Kidney capillary endothelial cell (primary cell): ENCODE measurements at regions not wholly inside any gene's neighbourhood (a gene's known extent, or its start where the extent isn't known, plus 50 kb on each side); places are given as distances from the start of the nearest gene placed in this dataset.
A peak's percentile ranks its signal among the peaks of the same experiment; 100 is the strongest.
"Not testable (repeated sequence)": the region's sequence is repeated elsewhere in the genome, so short reads cannot be mapped to it uniquely, and the experiment has no call there.

Source experiments
- DNase-seq: peaks from one replicate; pipeline ENCODE4 v3.0.0-alpha.2; 2018; ENCODE audit warnings: low spot score

- no peak for DNase-seq
These were observed 237.2 kb upstream of the PUDP start for GRCh38 chrX:7385131-7385530.

- DNase-seq: no peak
These were observed 230.5 kb upstream of the PUDP start for GRCh38 chrX:7378406-7378805.

GRCh38 chrX:7372825-7373525 lies 225.0 kb upstream of the PUDP start:
- DNase-seq: peak; percentile 21

GRCh38 chrX:7362111-7362510 lies 214.2 kb upstream of the PUDP start:
- no peak for DNase-seq

- DNase-seq: no peak
These were observed 204.0 kb upstream of the PUDP start for GRCh38 chrX:7351926-7352325.

GRCh38 chrX:7347465-7347864 lies 199.5 kb upstream of the PUDP start:
- no peak for DNase-seq

- DNase-seq: no peak
These were observed 198.1 kb upstream of the PUDP start for GRCh38 chrX:7346021-7346420.

- no peak for DNase-seq
These were observed 195.2 kb upstream of the PUDP start for GRCh38 chrX:7343181-7343580.

GRCh38 chrX:7335816-7336362 lies 187.9 kb upstream of the PUDP start:
- DNase-seq: not testable (repeated sequence)

- no peak for DNase-seq
These were observed 186.4 kb upstream of the PUDP start for GRCh38 chrX:7334253-7334935.

- no peak for DNase-seq
These were observed 183.2 kb upstream of the PUDP start for GRCh38 chrX:7330971-7331746.

- no peak for DNase-seq
These were observed 182.6 kb upstream of the PUDP start for GRCh38 chrX:7330556-7330955.

- no peak for DNase-seq
These were observed 170.7 kb upstream of the PUDP start for GRCh38 chrX:7318661-7319060.

- DNase-seq: no peak
These were observed 170.3 kb upstream of the PUDP start for GRCh38 chrX:7318241-7318640.

- DNase-seq: no peak
These were observed 168.9 kb upstream of the PUDP start for GRCh38 chrX:7316887-7317286.

- no peak for DNase-seq
These were observed 168.3 kb upstream of the PUDP start for GRCh38 chrX:7316280-7316679.

GRCh38 chrX:7314425-7314824 lies 166.5 kb upstream of the PUDP start:
- no peak for DNase-seq

GRCh38 chrX:7307720-7308119 lies 159.8 kb upstream of the PUDP start:
- no peak for DNase-seq

- DNase-seq: no peak
These were observed 146.5 kb upstream of the PUDP start for GRCh38 chrX:7294483-7294882.

GRCh38 chrX:7286168-7286837 lies 138.3 kb upstream of the PUDP start:
- no peak for DNase-seq

- DNase-seq: no peak
These were observed 137.8 kb upstream of the PUDP start for GRCh38 chrX:7285765-7286164.

GRCh38 chrX:7283741-7284140 lies 135.8 kb upstream of the PUDP start:
- DNase-seq: no peak
